ENCODE measurements at regions not wholly inside any gene's neighbourhood (a gene's known extent, or its start where the extent isn't known, plus 50 kb on each side); places are given as distances from the start of the nearest gene placed in this dataset.

- no peaks in the 10 kb centered on the region for H3K36me3 ChIP-seq
- no peak overlapping the region for H3K4me3 ChIP-seq
- H3K4me1 ChIP-seq = peaks cover 3% of the 10 kb centered on the region
- H3K27me3 ChIP-seq = no peaks in the 10 kb centered on the region
- H3K9me3 ChIP-seq = no peaks in the 10 kb centered on the region
- H3K27ac ChIP-seq = no peak overlapping the region
- DNase-seq (ENCODE audit: low spot score in 2 of 2) = no peak
- no peak for TF ChIP-seq POLR2A (IDR thresholded peaks at IDR 0.05)
- no peak for TF ChIP-seq EP300 (IDR thresholded peaks at IDR 0.05)
- TF ChIP-seq, protein P1, sequence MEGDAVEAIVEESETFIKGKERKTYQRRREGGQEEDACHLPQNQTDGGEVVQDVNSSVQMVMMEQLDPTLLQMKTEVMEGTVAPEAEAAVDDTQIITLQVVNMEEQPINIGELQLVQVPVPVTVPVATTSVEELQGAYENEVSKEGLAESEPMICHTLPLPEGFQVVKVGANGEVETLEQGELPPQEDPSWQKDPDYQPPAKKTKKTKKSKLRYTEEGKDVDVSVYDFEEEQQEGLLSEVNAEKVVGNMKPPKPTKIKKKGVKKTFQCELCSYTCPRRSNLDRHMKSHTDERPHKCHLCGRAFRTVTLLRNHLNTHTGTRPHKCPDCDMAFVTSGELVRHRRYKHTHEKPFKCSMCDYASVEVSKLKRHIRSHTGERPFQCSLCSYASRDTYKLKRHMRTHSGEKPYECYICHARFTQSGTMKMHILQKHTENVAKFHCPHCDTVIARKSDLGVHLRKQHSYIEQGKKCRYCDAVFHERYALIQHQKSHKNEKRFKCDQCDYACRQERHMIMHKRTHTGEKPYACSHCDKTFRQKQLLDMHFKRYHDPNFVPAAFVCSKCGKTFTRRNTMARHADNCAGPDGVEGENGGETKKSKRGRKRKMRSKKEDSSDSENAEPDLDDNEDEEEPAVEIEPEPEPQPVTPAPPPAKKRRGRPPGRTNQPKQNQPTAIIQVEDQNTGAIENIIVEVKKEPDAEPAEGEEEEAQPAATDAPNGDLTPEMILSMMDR (IDR thresholded peaks at IDR 0.05) = no peak
- TF ChIP-seq POLR2AphosphoS5 (IDR thresholded peaks at IDR 0.05) = no peak
Observed at GRCh38 chr3:18660059-18660458, 234.9 kb upstream of the SATB1 start.

DNA sequence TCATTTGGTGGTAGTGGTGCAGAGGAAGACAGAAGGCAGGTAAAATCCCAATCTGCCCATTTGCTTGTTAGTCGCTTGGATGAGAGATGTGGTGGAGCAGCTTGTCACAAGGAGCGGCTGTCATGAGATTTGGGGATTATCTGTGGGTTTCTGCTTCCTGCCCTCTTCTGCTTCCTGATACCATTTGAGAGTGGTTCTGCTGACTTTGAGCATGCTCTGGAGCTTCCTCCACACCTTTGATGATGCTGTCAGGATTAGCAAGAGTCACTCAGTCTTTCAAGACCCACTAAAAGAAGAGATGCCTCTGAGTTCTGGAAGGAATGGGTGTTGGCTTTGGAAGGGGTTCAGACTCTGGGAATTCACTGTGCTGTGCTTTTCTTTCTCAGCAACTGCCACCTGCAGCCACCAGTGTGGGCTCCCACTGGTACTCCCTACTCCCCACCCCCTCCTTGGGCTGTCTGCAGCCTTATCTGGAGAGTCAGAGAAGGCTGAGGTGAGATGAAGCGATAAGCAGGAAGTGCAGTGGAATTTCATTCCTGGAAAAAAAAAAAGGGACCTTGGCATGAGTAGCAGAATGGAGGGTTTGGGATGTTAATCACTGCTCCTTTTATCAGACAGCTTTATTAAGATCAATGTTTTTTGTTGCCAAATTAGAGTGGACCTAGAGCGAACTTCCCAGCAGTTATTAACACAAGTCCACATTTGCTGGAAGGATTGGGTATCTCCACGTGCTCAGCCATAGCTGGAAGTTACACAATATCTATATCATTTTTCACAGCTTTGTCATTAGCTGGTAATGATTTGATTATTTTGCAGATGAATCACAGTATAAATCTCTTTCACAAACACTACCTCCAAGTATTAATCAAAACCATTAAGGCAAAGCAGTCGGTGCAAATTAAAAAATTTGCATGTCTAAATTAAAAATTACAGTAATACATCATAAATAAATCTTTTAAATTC, 233.0 kb upstream of the SATB1 start:
- no peak overlapping the region for H3K4me3 ChIP-seq
- TF ChIP-seq POLR2A (IDR thresholded peaks at IDR 0.05) = no peak
- 36% methylated on average over 6 of the region's 6 CpGs for WGBS
- H3K36me3 ChIP-seq = no peaks in the 10 kb centered on the region
- peaks cover 3% of the 10 kb centered on the region for H3K4me1 ChIP-seq
- no peak for DNase-seq (ENCODE audit: low spot score in 2 of 2)
- no peaks in the 10 kb centered on the region for H3K27me3 ChIP-seq
- no peaks in the 10 kb centered on the region for H3K9me3 ChIP-seq
- H3K27ac ChIP-seq = no peak overlapping the region

- peaks cover 3% of the 10 kb centered on the region for H3K4me1 ChIP-seq
- 74% methylated on average over 5 of the region's 5 CpGs for WGBS
- H3K36me3 ChIP-seq = no peaks in the 10 kb centered on the region
- H3K27ac ChIP-seq = no peak overlapping the region
- no peak overlapping the region for H3K4me3 ChIP-seq
- no peak for DNase-seq (ENCODE audit: low spot score in 2 of 2)
- no peaks in the 10 kb centered on the region for H3K9me3 ChIP-seq
- H3K27me3 ChIP-seq = no peaks in the 10 kb centered on the region
- no peak for TF ChIP-seq POLR2A (IDR thresholded peaks at IDR 0.05)
- TF ChIP-seq EP300 (IDR thresholded peaks at IDR 0.05) = no peak
- no peak for TF ChIP-seq POLR2AphosphoS5 (IDR thresholded peaks at IDR 0.05)
- TF ChIP-seq, protein P1 (IDR thresholded peaks at IDR 0.05) = no peak
Observed at GRCh38 chr3:18656866-18657265, 231.7 kb upstream of the SATB1 start.

DNA sequence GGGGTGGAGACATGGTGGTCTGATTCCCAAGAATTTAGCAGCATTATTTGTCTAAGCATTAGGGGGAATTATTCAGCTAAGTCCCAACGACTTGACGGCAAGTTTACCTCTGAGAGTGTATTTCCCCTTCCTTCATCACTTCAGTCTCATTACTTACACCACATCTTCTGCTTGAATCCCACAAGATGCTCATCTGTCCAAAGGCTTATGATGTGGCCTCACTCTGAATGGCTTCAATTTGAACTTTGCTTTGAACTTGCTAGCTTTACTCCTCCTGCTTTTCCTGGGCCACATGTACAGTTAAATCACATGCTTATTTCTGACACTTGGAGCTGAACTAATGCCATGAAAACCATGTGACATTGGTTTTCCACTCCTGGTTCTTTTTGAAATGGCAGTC, 231.3 kb upstream of the SATB1 start:
- 55% methylated on average over 2 of the region's 2 CpGs for WGBS
- Histone ChIP-seq H3K4me3 (no peak overlapping the region), H3K27ac (no peak overlapping the region), H3K9me3 (no peaks in the 10 kb centered on the region), H3K36me3 (no peaks in the 10 kb centered on the region), H3K4me1 (peaks cover 3% of the 10 kb centered on the region), H3K27me3 (no peaks in the 10 kb centered on the region)
- no peak for DNase-seq (ENCODE audit: low spot score in 2 of 2)
- TF ChIP-seq POLR2AphosphoS5 (IDR thresholded peaks at IDR 0.05) (no peak), EP300 (IDR thresholded peaks at IDR 0.05) (no peak), POLR2A (IDR thresholded peaks at IDR 0.05) (no peak)
- TF ChIP-seq, protein P1 (IDR thresholded peaks at IDR 0.05) = no peak

GRCh38 chr3:18655827-18656226, 230.7 kb upstream of the SATB1 start:
- Histone ChIP-seq H3K9me3 (no peaks in the 10 kb centered on the region), H3K27ac (no peak overlapping the region)
- TF ChIP-seq EP300 (IDR thresholded peaks at IDR 0.05) (no peak), POLR2AphosphoS5 (IDR thresholded peaks at IDR 0.05) (no peak)

GRCh38 chr3:18652781-18653180, 227.6 kb upstream of the SATB1 start:
- WGBS = 91% methylated on average over 3 of the region's 3 CpGs
- no peak overlapping the region for H3K27ac ChIP-seq

More at GRCh38 chr3:18655827-18656226, 230.7 kb upstream of the SATB1 start:
- Histone ChIP-seq H3K4me3 (no peak overlapping the region), H3K4me1 (peaks cover 3% of the 10 kb centered on the region), H3K36me3 (no peaks in the 10 kb centered on the region), H3K27me3 (no peaks in the 10 kb centered on the region)
- DNase-seq (ENCODE audit: low spot score in 2 of 2) = no peak
- 70% methylated on average over 1 of the region's 1 CpG for WGBS

More at GRCh38 chr3:18652781-18653180, 227.6 kb upstream of the SATB1 start:
- TF ChIP-seq EP300 (IDR thresholded peaks at IDR 0.05) (no peak), POLR2A (IDR thresholded peaks at IDR 0.05) (no peak), POLR2AphosphoS5 (IDR thresholded peaks at IDR 0.05) (no peak)
- TF ChIP-seq, protein P1 (IDR thresholded peaks at IDR 0.05) = no peak
- no peaks in the 10 kb centered on the region for H3K4me1 ChIP-seq
- no peak for DNase-seq (ENCODE audit: low spot score in 2 of 2)
- no peaks in the 10 kb centered on the region for H3K27me3 ChIP-seq
- no peaks in the 10 kb centered on the region for H3K36me3 ChIP-seq
- H3K9me3 ChIP-seq = no peaks in the 10 kb centered on the region
- H3K4me3 ChIP-seq = no peak overlapping the region

Data from suprapubic skin (tissue), 4 donors.